Endothelial cell of hepatic sinusoid (primary cell): ENCODE measurements at regions not wholly inside any gene's neighbourhood (a gene's known extent, or its start where the extent isn't known, plus 50 kb on each side); places are given as distances from the start of the nearest gene placed in this dataset.
"Not testable (repeated sequence)": the region's sequence is repeated elsewhere in the genome, so short reads cannot be mapped to it uniquely, and the experiment has no call there.

ENCODE experiments used
- in situ Hi-C: cut with HindIII; loops from 2 replicates; pipeline ENCODE4 v1.10.0; 2017; ENCODE audit warnings: low sequenced_read_pairs

DNA sequence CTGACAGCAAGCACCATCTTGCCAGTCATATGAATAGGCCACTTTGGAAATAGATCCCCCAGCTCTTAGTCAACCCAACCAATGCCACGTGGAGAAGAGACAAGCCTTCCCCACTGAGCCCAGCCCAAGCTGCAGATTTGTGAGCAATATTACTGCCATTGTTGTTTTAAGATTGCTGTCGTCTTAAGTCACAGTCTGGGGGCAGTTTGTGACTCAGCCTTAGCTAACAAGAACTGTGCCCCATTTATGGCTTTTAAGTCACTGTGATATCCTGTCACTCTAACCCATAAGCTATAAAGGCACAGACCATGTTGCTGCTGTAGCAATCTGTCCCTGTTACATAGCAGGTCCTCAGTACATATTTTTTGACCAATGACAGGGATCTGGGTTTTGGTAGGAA is 464.2 kb downstream of the MED13L start:
- in situ Hi-C loops = no loop called here

DNA sequence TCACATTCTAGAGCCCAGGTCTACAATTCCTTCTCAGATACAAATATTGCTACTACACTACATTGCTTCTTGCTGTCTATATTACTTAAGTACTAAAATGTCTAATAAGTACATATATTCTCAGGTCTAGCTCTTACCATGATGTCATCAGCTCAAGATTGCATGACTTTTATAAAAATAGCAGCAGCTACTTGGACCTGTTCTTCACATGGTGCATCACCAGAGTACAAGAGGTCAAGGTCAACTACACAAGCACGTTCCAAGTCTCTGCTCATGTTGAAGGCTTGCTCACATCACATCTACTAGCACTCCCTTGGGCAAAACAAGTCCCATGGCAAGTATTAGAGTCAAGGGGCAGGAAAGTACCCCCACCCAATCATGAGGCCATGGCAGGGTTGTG is 465.6 kb downstream of the MED13L start:
- in situ Hi-C loops = no loop called here

DNA sequence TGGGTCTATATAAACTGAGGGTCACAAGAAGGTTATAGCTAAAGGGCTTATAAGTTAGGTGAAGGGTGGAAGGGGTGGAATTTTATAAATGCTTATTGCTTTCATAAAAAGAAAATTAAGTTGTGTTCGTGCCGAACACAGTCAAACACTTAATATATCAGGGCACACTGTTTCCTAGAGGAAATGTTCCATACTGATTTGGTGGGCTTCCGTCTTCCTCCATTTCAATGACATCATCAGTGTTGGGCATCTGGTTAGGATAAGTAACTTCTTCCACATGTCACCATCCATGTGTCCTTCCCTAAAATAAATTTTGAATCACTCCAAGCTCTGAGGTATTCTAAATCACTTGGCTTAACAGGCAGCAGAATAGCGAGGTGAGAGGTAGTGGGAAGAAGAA is 466.4 kb downstream of the MED13L start:
- in situ Hi-C loops = no loop called here

DNA sequence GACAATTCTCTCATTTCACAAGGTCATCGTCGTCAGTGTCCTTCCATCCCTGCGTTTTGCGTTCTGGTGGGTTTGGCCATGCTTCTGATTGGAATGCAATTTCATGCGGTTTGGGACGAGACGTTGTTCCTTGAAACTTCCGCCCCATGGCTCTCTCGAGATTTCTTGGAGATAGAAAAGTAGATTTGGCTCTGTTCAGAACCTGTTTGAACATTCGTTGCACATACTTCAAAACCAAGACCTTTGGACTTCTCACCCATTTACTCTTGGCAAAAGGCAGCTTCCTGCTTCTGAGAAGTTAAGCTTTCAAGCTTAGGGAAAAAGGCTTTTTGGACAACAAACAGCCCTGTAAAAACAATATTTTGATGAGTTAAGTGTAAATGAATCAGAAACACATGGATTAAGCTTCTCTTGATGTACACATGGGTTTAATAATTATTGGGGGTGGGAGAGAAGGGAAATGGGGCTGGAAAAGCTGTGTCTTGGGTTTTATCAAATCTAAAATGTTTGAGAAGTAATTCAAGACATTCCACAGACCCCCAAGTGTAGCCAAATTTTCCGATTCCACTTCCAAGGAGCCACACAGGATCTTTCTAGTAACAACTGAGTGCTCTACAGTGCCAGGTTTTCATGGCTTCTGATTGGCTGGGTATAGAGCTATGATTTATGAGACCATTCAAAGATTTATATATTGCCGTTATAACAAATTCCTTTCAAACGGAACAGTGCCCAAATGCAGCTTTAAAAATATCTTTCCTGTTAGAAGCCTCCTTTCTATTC is 467.2 kb downstream of the MED13L start:
- in situ Hi-C loops = no loop called here

DNA sequence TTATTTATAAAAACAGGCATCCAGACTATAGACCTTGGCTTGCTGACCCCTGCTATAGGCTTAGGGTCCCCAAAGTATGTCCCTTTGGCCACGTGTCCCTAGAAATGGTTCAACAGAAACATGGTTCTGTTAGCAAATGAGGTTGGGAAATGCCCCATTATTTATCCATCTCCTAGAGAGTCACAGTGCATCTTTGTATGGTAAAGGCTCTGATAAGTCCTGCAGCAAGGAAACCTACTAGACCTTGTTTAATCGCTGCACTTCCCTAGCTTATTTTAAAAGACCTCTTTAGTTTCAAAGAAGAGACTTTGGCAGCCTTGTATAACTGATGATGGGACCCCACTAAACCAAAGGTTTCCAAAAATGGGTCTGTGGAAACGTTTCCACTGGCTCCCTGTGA is 471.5 kb downstream of the MED13L start:
- in situ Hi-C loops = no loop called here

DNA sequence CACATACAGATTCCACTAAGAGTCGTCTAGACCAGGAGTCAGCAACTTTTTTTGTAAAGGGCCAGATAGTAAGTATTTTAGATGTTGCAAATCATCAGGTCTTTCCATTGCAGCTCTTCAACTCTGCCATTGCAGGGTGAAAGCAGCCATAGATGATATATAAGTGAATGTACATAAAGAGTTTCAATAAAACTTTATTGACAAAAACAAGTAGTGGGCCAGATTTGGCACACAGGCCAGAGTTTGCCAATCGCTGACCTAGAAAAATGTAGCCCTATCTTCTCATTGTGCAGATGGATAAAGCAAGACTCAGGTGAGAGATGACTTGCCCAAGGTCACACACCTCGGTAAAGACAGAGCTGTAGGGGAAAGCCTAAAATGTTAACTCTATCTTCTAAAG is 474.7 kb downstream of the MED13L start:
- in situ Hi-C loops = no loop called here

DNA sequence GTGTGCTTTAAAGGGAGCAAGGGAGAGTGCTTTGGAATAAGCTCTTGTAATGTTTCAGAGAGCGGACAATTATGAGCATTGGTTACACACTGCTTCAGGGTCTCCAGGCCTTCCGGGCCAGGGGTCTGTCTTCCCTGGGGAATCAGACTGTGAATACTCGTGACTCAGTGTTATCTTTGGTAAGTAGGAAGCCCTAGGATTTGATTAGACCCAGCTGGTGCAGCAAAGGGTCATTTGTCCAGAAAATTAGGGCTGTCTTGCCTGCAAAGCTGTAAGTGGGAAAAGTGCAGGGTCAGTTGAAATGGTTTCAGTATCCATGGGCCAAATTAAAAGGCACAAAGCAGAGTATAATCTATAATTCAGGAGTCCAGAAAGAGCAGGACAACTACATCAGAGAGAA is 475.6 kb downstream of the MED13L start:
- in situ Hi-C loops = no loop called here

DNA sequence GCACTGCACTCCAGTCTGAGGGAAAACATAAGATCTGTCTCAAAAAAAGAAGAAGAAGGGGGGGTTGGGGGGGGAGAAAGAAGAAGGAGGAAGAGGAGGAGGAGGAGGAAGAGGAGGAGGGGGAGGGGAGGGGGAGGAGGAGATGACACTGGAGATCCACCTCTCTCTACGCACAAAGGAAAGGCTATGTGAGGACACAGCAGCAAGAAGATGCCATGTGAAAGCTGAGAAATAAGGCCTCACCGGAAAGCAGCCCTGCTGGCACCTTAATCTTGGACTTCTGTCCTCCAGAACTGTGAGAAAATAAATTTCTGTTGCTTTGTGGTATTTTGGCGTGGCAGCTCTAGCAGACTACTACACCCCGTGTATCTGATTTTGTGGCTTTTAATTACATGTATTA is 477.9 kb downstream of the MED13L start:
- in situ Hi-C loops = no loop called here

DNA sequence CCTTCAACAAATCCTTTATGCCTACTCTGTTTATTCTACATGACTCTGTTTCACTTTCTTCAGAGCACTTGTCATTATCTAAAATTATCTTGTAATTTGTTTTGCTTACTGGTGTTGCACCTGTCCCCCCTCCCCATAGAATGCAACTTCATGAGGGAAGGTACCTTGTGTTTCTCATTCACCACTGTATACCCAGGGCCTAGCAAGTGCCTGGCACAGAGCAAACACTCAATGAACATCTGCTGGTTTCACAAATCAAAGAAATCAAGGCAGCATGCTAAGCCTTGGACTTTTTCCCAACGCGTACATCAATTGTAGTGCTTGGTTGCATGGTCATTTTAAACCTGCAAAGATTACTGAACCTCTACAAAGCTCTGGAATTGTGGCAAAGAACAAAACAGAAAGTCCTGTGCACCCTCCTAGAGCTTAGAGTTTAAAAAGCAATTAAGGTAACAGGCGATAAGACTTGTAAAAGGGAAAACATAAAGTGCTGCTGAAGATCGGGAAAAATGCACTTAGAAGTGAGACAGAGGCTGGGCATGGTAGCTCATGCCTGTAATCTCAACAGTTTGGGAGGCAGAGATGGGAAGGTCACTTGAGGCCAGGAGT is 479.1 kb downstream of the MED13L start:
- in situ Hi-C loops = no loop called here

DNA sequence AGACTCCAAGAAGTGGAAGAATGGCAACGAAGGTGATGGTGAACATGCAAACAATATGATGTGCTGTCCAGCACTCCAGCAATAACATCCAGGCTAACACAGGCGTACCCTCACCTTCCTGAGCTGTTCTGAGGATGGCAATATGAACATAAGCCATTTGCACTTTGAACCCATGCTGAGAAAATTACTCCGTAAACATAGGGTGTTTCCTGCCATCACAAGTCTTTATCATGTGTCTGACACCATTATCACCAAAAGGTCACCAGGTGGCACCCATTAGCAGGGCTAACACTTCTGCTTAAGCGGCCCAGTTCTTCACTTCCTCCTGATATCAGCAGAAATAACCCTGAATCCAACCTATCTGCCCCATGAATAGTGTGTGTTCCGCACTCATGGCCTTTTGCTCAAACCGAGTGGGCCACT is 482.8 kb downstream of the MED13L start:
- in situ Hi-C loops = no loop called here

DNA sequence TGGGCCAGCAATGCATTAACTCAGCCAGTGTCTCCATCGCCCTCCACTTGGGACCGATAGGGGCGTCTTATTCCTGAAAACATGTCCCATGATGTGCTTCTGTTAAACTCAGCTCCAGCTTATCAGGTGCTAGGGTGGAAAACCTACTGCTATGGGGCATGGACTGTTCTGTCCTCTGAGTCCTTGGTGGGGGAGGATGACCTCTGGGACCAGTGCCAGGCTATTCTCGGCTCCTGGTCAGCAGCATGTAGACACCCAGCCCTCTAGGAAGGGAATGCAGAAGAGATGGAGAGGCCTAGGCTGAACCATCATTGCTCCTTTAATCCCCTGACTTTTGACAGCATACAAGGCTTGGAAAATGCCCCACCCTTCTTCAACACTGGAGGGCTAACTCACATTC is 486.2 kb downstream of the MED13L start:
- in situ Hi-C loops = no loop called here

DNA sequence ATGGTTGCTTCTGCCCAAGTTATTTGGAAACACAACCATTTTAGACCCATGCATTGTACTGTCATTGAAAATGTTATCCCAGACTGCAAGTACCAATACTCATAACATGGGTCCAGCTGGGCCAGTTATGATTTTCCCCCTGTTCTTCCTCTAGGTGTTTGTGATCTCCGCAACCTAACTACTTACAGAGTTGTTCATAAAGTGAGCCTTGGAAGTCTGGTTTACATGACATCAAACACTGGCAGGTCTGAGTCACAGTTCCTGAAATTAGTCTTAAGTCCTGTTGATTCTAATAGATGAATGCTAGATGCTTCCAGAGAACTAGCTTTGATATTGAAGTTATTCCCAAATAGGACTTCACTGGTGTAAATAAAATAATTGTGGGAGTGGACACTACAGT is 487.0 kb downstream of the MED13L start:
- in situ Hi-C loops = no loop called here

DNA sequence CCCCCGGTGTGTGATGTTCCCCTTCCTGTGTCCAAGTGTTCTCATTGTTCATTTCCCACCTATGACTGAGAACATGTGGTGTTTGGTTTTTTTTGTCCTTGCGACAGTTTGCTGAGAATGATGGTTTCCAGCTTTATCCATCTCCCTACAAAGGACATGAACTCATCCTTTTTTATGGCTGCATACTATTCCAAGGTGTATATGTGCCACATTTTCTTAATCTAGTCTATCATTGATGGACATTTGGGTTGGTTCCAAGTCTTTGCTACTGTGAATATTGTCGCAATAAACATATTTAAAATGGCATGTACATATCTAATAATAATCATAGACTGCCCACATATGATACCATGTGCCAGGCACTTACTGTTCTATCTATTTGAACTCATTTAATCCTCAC is 491.0 kb downstream of the MED13L start:
- in situ Hi-C loops = not testable (repeated sequence)

DNA sequence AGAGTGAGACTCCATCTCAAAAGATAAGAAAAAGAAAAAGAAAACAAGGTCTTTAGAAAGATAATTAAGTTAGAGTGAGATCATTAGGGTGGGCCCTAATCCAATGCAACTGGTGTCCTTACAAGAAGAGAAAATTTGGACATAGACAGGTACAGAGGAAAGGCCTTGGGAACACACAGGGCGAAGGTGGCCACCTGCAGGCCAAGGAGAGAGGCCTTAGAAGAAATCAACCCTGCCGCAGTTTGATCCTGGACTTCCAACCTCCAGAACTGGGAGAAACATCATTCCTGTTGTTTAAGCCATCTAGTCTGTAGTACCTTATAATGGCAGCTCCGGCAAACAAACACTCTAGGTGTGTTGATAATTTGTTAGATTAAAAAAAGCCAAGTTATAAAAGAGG is 491.9 kb downstream of the MED13L start:
- in situ Hi-C loops = no loop called here

DNA sequence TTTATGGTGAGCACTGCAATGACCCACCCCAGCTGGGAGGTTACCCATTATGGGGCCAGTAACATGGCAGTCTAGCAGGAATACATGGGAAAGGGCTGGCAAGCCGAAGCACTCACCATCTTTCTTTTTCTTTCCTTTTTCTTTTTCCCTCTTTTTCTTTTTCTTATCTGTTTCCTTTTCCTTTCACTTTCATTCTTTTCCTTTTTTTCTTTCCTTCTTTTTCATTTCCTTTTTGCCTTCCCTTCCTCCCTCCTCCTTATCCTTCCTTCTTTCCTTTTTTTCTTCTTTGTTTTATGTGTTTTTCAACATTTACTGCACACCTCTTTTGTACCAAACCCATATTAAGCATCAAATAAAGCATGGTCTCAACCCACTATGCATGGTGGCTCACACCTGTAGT is 501.1 kb downstream of the MED13L start:
- in situ Hi-C loops = no loop called here

DNA sequence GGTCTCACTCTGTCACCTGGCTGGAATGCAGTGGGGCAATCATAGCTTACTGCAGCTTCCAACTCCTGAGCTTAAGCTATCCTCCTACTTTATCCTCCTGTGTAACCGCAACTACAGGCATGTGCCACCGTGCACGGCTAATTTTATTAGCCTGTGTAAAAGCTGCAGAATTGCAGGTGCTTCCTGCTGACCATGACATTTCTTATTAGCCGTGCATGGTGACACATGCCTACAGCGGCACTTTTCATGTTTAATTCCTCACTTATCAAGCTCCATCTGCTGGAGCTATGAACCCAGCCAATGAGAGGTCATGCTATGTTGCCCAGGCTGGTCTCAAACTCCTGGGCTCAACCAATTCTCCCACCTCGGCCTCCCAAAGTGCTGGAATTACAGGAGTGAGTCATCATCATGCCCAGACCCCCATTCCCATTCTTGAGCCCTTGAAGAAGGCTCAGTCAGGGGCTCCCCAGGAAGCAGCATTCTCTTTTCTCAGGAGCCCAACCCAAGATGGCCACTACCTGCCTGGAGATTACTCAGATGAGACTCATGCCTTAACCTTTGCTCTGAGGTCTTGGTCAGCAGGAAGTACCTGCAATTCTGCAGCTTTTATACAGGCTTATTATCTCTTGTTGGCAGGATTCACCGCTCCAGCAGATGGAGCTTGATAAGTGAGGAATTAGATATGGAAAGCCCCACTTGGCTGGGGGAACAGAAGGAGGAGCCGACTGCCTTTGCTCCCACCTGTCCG is 503.2 kb downstream of the MED13L start:
- in situ Hi-C loops = no loop called here

DNA sequence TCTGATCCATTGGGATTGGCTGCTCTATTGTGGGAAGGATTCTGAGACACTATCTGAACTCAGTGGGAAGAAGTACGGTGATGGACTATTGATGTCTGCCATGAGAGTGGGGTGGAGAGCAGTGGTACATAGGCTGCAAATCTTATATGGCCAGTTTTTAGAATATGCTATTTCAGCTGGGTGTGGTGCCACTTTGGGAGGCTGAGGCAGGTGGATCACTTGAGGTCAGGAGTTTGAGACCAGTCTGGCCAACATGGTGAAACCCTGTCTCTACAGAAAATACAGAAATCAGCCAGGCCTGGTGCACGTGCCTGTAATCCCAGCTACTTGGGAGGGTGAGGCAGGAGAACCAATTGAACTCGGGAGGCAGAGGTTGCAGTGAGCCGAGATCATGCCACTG is 505.9 kb downstream of the MED13L start:
- in situ Hi-C loops = no loop called here

DNA sequence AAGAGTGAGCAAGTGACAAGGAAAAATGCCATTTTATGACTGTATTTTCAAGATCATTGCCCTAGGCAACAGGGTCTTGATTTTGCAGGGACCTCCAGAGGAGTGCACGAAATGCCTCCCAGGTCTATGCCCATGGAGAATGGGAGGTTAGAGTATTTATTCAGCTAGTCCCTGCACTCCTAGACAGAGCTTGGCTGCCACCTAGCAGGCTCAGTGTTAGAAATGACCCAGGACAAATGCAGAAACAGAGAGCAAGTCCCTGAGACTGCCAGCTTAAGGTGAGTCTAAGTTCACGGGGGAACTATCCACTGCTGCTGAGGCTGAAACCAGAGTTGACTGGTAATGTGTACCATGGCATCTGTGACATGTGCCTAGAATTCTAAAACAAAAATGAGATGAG is 506.4 kb downstream of the MED13L start:
- in situ Hi-C loops = no loop called here

DNA sequence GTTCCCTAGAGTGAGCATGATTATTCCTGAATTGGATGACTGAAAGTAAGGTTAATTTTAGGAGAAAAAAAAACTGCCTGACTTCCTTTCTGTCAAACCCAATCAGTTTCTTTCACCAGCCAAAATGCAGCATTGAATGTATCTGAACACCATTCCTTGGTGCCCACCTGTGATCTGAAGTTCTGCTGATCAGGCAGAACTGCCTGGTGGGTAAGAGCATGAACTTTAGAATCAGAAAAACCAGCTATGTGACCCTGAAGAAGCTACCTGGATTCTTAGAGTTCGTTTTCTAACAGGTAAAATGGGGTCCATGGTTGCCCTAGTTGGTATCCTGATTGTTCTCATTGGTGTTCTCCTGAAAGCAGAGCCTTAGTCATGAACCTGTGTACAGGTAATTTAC is 506.9 kb downstream of the MED13L start:
- in situ Hi-C loops = no loop called here

DNA sequence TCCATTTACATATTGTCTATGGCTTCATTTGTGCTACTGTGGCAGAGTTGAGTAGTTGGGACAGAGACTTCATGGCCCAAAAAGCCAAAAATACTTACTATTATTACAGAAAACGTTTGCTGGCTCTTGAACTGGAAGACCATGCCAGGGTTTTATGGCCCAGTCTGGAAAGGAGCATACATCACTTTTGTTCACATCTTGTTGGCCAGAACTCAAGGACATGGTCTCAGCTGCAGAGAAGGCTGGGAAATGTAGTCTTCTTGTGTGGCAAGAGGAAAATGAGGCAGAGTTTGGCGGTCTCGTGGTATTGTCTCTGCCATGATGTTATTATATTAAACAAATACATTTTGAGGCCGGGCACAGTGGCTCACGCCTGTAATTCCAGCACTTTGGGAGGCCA is 509.6 kb downstream of the MED13L start:
- in situ Hi-C loops = no loop called here

DNA sequence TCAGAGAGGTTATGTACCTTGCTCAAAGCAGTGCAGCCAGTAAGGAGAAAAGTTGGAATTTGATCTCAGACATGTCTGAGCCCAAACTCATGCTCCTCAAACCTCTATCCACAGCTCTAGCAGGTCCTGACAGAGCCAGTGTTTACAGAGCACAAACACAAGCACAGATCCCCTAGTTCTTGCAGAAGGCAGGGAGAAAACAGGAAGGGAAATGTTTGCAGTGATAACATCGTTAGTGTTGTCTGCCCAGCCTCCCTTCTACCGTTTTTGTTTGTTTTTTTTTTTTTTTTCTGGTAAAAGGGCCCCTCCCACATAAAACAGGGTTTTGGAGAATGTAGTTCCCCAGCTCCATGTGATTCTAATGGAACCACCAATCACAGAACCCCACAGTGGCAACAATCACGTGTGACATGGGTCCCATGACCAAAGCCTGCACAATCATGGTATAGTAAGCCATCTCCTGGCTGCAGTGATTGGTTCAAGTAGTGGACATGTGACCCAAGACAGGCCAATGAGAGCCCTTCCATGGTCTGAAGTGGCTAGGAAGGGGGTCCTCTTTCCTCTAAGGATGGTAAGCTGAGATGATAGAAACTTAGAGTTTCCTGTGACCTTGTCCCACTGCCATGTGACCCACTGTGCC is 513.4 kb downstream of the MED13L start:
- in situ Hi-C loops = no loop called here

DNA sequence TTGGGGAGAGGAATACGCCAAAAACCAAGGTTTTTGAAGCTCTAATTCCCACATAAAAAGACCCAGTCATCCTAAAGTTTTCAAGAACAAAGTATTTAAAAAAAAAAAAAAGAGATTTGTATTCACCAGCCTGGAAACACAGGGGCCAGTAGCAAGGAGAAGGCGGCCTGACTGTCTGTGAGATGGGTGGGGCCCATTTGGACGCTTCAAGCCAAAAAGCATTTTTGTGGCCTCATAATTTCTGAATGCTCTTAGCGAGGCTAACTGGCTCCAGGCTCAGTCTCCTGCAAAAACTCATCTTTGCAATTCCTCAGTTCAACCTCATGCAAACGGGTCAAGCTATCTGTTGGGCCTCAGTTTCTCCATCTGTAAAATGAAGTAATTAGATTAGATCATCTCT is 514.1 kb downstream of the MED13L start:
- in situ Hi-C loops = no loop called here
